ENCODE measurements at regions not wholly inside any gene's neighbourhood (a gene's known extent, or its start where the extent isn't known, plus 50 kb on each side); places are given as distances from the start of the nearest gene placed in this dataset.

- Mint-ChIP-seq H3K9me3 (peaks cover 8% of the 10 kb centered on the region), H3K4me1 (peaks cover 72% of the 10 kb centered on the region), H3K4me3 (no peak overlapping the region), H3K27me3 (no peaks in the 10 kb centered on the region), H3K27ac (peak overlapping the region; percentile 4), H3K36me3 (peaks cover 5% of the 10 kb centered on the region)
- no peak for DNase-seq
- CTCF ChIA-PET = interaction anchor here (0.9 to 1.6 kb wide), 3 partner anchors 10 to 51 kb away, joined by 3 to 5 read pairs (median 3); no protein-coding TSS in a partner anchor
Measured at GRCh38 chr2:196224756-196225155, 53.4 kb upstream of the STK17B start.

GRCh38 chr2:196225213-196225612, 53.8 kb upstream of the STK17B start:
- Mint-ChIP-seq H3K36me3 (peaks cover 5% of the 10 kb centered on the region), H3K27ac (no peak overlapping the region)

DNA sequence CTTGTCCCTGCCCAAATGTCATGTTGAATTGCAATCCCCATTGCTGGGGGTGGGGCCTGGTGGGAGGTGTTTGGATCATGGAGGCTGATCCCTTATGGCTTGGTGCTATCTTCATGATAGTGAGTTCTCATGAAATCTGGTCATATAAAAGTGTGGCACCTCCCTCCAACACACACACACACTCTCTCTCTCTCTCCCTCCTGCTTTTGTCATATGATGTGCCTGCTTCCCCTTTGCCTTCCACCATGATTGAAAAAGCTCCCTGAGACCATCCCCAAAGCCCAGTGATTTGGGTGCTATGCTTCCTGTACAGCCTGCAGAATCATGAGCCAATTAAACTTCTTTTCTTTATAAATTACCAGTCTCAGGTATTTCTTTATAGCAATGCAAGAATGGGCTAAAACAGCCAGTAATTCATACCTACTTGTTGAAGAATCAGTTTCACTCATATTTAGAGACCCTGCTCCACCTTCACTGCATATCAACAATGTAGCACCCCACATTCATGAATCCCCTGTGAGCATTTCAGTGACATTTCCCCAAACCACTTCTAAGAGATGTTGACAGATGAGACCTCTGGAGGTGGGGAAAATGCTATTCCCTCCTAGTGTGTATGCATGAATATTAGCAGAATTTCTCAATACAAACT, 54.8 kb upstream of the STK17B start:
- Mint-ChIP-seq H3K4me3 (no peak overlapping the region), H3K36me3 (peaks cover 5% of the 10 kb centered on the region), H3K27me3 (no peaks in the 10 kb centered on the region), H3K9me3 (peaks cover 8% of the 10 kb centered on the region), H3K4me1 (peaks cover 71% of the 10 kb centered on the region), H3K27ac (no peak overlapping the region)
- DNase-seq = no peak
- CTCF ChIA-PET = no interaction called here

More at GRCh38 chr2:196225213-196225612, 53.8 kb upstream of the STK17B start:
- Mint-ChIP-seq H3K4me1 (peaks cover 72% of the 10 kb centered on the region), H3K4me3 (no peak overlapping the region), H3K9me3 (peaks cover 8% of the 10 kb centered on the region), H3K27me3 (no peaks in the 10 kb centered on the region)
- CTCF ChIA-PET = interaction anchor here (0.9 to 1.2 kb wide), 2 partner anchors 9 to 51 kb away, joined by 3 to 5 read pairs; no protein-coding TSS in a partner anchor
- DNase-seq = no peak

DNA sequence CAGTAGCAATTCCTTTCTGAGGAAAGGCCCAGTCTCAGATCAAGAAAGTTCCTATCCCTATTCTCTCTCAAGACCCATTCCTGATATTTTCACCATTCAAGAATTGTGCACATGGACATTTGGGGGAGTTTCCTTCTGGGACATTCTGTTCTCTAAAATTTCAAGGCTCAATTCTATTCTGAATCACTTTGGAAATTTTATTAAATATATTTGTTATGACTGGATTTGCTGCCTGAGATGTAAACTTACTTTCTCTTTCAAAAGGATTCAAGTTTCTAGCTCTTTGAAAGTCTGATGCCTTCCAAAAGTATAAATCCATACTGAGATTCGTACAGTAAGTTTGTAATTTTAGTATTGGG, 55.3 kb upstream of the STK17B start:
- Mint-ChIP-seq H3K4me3 (no peak overlapping the region), H3K27ac (no peak overlapping the region), H3K4me1 (peaks cover 76% of the 10 kb centered on the region), H3K9me3 (peaks cover 9% of the 10 kb centered on the region), H3K36me3 (peaks cover 5% of the 10 kb centered on the region), H3K27me3 (no peaks in the 10 kb centered on the region)
- CTCF ChIA-PET = interaction anchor here (0.8 kb wide), 1 partner anchor 15 kb away, joined by 3 read pairs; no protein-coding TSS in a partner anchor
- DNase-seq = no peak

DNA sequence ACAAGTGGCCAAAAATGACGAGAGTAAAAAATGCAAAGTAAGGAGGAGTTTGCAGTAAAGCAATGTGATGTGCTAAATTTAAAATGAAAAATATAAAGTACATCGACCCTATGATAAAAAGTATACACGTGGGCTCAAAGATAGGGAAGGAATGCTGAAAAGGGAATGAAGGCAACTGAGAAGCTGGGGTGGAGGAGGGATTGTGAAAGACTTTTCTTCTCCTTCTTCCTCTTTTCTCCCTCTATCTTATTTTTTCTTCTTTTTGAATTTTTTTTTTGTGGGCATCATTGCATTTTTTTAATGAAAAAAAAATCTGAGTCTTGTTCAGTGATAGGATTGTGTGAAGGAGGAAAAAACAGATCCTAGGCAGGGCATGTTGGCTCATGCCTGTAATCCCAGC, 57.6 kb upstream of the STK17B start:
- H3K9me3 Mint-ChIP-seq = peaks cover 6% of the 10 kb centered on the region
- H3K36me3 Mint-ChIP-seq = peaks cover 5% of the 10 kb centered on the region
- H3K27ac Mint-ChIP-seq = no peak overlapping the region
- CTCF ChIA-PET = interaction anchor here (0.7 to 5.2 kb wide), 4 partner anchors 9 to 97 kb away, joined by 3 to 30 read pairs (median 4); no protein-coding TSS in a partner anchor
- H3K27me3 Mint-ChIP-seq = no peaks in the 10 kb centered on the region
- no peak for DNase-seq
- no peak overlapping the region for H3K4me3 Mint-ChIP-seq
- peaks cover 92% of the 10 kb centered on the region for H3K4me1 Mint-ChIP-seq

- Mint-ChIP-seq H3K4me3 (peak overlapping the region; percentile 52), H3K9me3 (peaks cover 3% of the 10 kb centered on the region), H3K36me3 (peaks cover 4% of the 10 kb centered on the region), H3K27ac (peak overlapping the region; percentile 91), H3K4me1 (peaks cover 92% of the 10 kb centered on the region), H3K27me3 (no peaks in the 10 kb centered on the region)
- CTCF ChIA-PET = interaction anchor here (0.6 to 5.2 kb wide), 5 partner anchors 10 to 1679 kb away, joined by 3 to 30 read pairs (median 3); no protein-coding TSS in a partner anchor
- DNase-seq = peak; percentile 62
Measured at GRCh38 chr2:196230061-196230854, 58.9 kb upstream of the STK17B start.

DNA sequence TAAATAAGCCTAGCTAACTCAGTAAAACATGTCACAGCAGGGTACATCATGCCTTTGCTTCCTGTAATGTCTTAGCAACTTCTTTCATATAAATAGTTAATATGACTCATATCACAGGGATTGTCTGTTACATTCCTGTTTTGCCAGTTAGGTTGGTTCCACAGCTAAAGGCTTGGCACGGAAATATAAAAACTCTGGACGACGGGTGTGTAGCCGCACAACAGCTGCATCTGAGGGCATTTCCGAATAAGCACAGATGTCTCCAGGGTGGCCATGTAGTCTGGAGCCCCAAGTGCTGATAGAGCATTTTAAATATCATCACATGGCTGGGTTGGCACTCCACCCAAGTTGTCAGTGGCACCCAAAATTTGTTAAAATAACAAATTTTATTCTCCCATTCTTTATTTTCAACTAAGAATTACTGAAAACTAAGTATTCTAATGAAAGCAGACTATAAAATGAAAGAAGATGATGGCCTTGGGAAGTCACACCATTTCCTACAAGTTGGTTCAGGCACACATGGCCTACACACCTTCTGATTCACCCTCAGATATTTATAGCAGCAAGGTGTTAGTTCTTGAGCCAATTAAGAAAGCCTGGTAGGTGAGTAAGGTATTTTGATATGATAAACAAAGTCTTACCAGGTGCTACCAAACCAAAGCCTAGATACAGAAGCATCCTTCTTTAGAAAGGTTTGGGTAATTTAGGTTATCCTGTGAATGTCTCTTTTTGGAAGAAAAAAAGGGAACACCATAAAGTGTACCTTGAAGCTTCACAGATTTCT, 61.8 kb upstream of the STK17B start:
- no peaks in the 10 kb centered on the region for H3K27me3 Mint-ChIP-seq
- H3K36me3 Mint-ChIP-seq = peaks cover 16% of the 10 kb centered on the region
- H3K4me1 Mint-ChIP-seq = peaks cover 93% of the 10 kb centered on the region
- peak overlapping the region; percentile 91 for H3K27ac Mint-ChIP-seq
- no peak overlapping the region for H3K4me3 Mint-ChIP-seq
- H3K9me3 Mint-ChIP-seq = peaks cover 11% of the 10 kb centered on the region
- CTCF ChIA-PET = interaction anchor here (0.7 to 5.2 kb wide), 10 partner anchors 8 to 62 kb away, joined by 3 to 30 read pairs (median 4); partner anchors contain the start of gene STK17B
- no peak for DNase-seq

- peaks cover 93% of the 10 kb centered on the region for H3K4me1 Mint-ChIP-seq
- no peak overlapping the region for H3K4me3 Mint-ChIP-seq
- peak overlapping the region; percentile 91 for H3K27ac Mint-ChIP-seq
- DNase-seq = no peak
- H3K36me3 Mint-ChIP-seq = peaks cover 18% of the 10 kb centered on the region
- CTCF ChIA-PET = interaction anchor here (0.7 to 1.9 kb wide), 10 partner anchors 9 to 63 kb away, joined by 3 to 9 read pairs (median 3); partner anchors contain the start of gene STK17B
- H3K27me3 Mint-ChIP-seq = no peaks in the 10 kb centered on the region
- peaks cover 11% of the 10 kb centered on the region for H3K9me3 Mint-ChIP-seq
Measured at GRCh38 chr2:196233805-196234475, 62.6 kb upstream of the STK17B start.

DNA sequence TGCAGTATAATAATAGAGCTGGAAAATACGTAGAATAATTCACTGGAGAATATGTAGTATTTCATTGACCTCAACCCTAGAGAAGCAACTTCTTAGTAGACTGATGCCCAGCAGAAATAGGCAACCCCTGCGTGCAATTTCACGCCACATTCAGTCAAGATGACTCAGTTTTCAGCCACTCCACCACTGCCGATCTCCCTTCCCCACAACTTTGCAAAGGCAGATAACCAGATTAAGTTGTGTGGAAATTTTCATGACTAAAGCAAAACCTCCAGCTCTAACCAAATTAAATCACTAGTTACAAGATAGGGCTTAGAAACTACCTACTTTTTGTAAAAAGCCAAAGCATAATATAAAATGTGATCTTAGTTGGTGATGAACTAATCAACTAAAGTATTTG, 63.3 kb upstream of the STK17B start:
- no peaks in the 10 kb centered on the region for H3K27me3 Mint-ChIP-seq
- peak; percentile 48 for DNase-seq
- CTCF ChIA-PET = interaction anchor here (0.9 to 1.9 kb wide), 6 partner anchors 10 to 64 kb away, joined by 3 to 9 read pairs (median 4); partner anchors contain the start of gene STK17B
- H3K36me3 Mint-ChIP-seq = peaks cover 18% of the 10 kb centered on the region
- peaks cover 94% of the 10 kb centered on the region for H3K4me1 Mint-ChIP-seq
- peak overlapping the region; percentile 14 for H3K4me3 Mint-ChIP-seq
- H3K9me3 Mint-ChIP-seq = peaks cover 11% of the 10 kb centered on the region
- peak overlapping the region; percentile 91 for H3K27ac Mint-ChIP-seq

DNA sequence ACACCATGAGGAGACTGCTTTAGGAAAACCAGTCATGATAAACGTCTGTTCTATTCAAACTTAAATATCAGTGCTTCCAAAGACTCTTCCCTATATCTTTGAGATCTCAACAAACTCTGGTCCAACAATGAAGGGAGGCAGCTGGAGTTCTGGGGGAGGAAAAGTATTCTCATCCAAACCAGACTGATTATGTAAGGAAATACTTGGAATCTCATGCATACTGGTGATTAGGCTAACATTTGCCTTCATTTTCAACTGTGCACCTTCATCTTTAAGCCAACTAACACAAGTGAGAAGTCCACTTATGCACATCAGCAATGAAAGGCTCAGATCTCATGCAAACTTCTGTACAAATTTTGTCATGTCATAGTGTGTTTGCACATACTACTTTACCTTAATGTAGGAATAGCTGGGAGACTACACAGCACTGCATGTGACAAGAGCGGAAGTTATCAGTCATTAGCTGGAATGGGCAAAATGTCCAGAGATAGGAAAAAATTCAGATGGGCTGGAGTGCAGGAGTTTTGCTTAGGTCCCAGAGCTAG, 67.5 kb upstream of the STK17B start:
- peak overlapping the region; percentile 87 for H3K27ac Mint-ChIP-seq
- no peaks in the 10 kb centered on the region for H3K27me3 Mint-ChIP-seq
- H3K36me3 Mint-ChIP-seq = peaks cover 24% of the 10 kb centered on the region
- H3K4me1 Mint-ChIP-seq = peaks cover 90% of the 10 kb centered on the region
- peaks cover 10% of the 10 kb centered on the region for H3K9me3 Mint-ChIP-seq
- peak overlapping the region; percentile 25 for H3K4me3 Mint-ChIP-seq
- no peak for DNase-seq
- CTCF ChIA-PET = interaction anchor here (0.8 to 3.6 kb wide), 4 partner anchors 18 to 63 kb away, joined by 3 to 26 read pairs (median 5); no protein-coding TSS in a partner anchor

GRCh38 chr2:196239622-196240587, 68.5 kb upstream of the STK17B start:
- peak overlapping the region; percentile 87 for H3K27ac Mint-ChIP-seq
- H3K9me3 Mint-ChIP-seq = peaks cover 10% of the 10 kb centered on the region
- H3K36me3 Mint-ChIP-seq = peaks cover 24% of the 10 kb centered on the region
- H3K4me3 Mint-ChIP-seq = peak overlapping the region; percentile 35
- H3K27me3 Mint-ChIP-seq = no peaks in the 10 kb centered on the region
- peaks cover 87% of the 10 kb centered on the region for H3K4me1 Mint-ChIP-seq
- CTCF ChIA-PET = interaction anchor here (0.8 to 3.6 kb wide), 12 partner anchors 9 to 73 kb away, joined by 3 to 26 read pairs (median 4); no protein-coding TSS in a partner anchor
- DNase-seq = peak; percentile 92

DNA sequence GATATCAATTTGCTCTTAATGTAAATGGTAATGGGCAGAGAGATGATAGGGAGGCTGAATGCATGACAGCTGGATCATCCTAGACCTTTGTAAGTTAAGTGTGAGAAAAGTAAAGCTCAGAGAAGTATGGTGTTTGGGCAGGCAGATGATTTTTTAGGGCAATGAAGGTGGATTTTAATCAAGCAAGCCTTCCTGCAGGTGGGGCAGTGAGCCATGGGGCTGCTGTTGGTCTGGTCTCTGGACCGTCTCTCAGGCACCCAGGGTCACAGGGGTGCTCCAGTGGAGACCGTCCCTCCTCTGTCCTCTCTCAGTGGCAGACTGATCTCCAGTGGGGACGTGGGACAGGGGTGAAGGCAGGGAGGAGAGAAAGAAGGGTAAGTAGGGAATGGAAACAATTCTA, 69.8 kb upstream of the STK17B start:
- no peaks in the 10 kb centered on the region for H3K27me3 Mint-ChIP-seq
- peak overlapping the region; percentile 95 for H3K27ac Mint-ChIP-seq
- H3K36me3 Mint-ChIP-seq = peaks cover 24% of the 10 kb centered on the region
- H3K4me1 Mint-ChIP-seq = peaks cover 85% of the 10 kb centered on the region
- CTCF ChIA-PET = interaction anchor here (0.7 to 3.6 kb wide), 12 partner anchors 9 to 76 kb away, joined by 3 to 26 read pairs (median 4); partner anchors contain the start of gene STK17B
- no peak for DNase-seq
- H3K4me3 Mint-ChIP-seq = peak overlapping the region; percentile 5
- peaks cover 10% of the 10 kb centered on the region for H3K9me3 Mint-ChIP-seq
